CD14-positive monocyte (primary cell): ENCODE measurements at regions not wholly inside any gene's neighbourhood (a gene's known extent, or its start where the extent isn't known, plus 50 kb on each side); places are given as distances from the start of the nearest gene placed in this dataset.

ENCODE experiments used
- DNase-seq, 3 donors: peaks; one replicate each; pipeline ENCODE4 v3.0.0-alpha.2; 2011 to 2022
- H2AFZ ChIP-seq: 2 replicates; pipeline ENCODE4 v1.6.0; 2012; ENCODE audit warnings: mild to moderate bottlenecking, low read depth, low read length, inconsistent platforms; ENCODE audit not compliant: insufficient read depth, poor library complexity, severe bottlenecking
- H3K27ac ChIP-seq, 2 donors: 1 replicate in 1 of 2; 2 replicates in 1 of 2; pipeline ENCODE4 v1.5.1; 2012 to 2013; ENCODE audit warnings: low read length in 2 of 2, control low read depth in 1 of 2, inconsistent platforms in 1 of 2, low read depth in 1 of 2, mild to moderate bottlenecking in 1 of 2
- H3K27me3 ChIP-seq, 2 donors: one replicate each; pipeline versions ENCODE4 v1.6.0 to v1.6.1; 2011 to 2013; ENCODE audit warnings: low read length in 2 of 2; ENCODE audit not compliant: control insufficient read depth in 2 of 2, insufficient read depth in 2 of 2
- H3K36me3 ChIP-seq, 2 donors: replicated peaks in 1 of 2; 1 replicate in 1 of 2; 2 replicates in 1 of 2; pipeline versions ENCODE4 v1.5.1 to v1.6.1; 2012 to 2013; ENCODE audit warnings: low read length in 2 of 2, control low read depth in 1 of 2, inconsistent platforms in 1 of 2, mild to moderate bottlenecking in 1 of 2; ENCODE audit not compliant: insufficient read depth in 2 of 2, control insufficient read depth in 1 of 2
- H3K4me1 ChIP-seq, 2 donors: 1 replicate in 1 of 2; 2 replicates in 1 of 2; pipeline versions ENCODE4 v1.5.1 to v1.6.1; 2012 to 2013; ENCODE audit warnings: low read length in 2 of 2, control low read depth in 1 of 2, inconsistent platforms in 1 of 2, mild to moderate bottlenecking in 1 of 2, moderate library complexity in 1 of 2; ENCODE audit not compliant: insufficient read depth in 2 of 2, control insufficient read depth in 1 of 2
- H3K4me2 ChIP-seq: replicated peaks from 2 replicates; pipeline ENCODE3; 2012; ENCODE audit warnings: low read length, moderate library complexity, mild to moderate bottlenecking; ENCODE audit not compliant: poor library complexity, severe bottlenecking; ENCODE audit errors: extremely low read depth
- H3K4me3 ChIP-seq, 3 experiments: fragments of 200-600 bp in 1 of 3; sonication (generic) in 1 of 3; replicated peaks in 1 of 3; 1 replicate in 2 of 3; 2 replicates in 1 of 3; pipeline ENCODE4 v1.5.1; 2011 to 2013; ENCODE audit warnings: low read length in 3 of 3, mild to moderate bottlenecking in 3 of 3, control low read depth in 2 of 3, low read depth in 2 of 3, inconsistent platforms in 1 of 3, moderate library complexity in 1 of 3
- H3K79me2 ChIP-seq: 2 replicates; pipeline ENCODE4 v1.6.0; 2012; ENCODE audit warnings: mild to moderate bottlenecking, control low read depth, inconsistent platforms, low read length, moderate library complexity; ENCODE audit not compliant: insufficient read depth
- H3K9ac ChIP-seq: 2 replicates; pipeline ENCODE4 v1.6.0; 2017; ENCODE audit warnings: low read length, mild to moderate bottlenecking; ENCODE audit not compliant: insufficient read depth, poor library complexity, severe bottlenecking
- H3K9me3 ChIP-seq, 2 donors: replicated peaks in 1 of 2; 1 replicate in 1 of 2; 2 replicates in 1 of 2; pipeline versions ENCODE4 v1.5.1 to v1.6.1; 2012 to 2013; ENCODE audit warnings: low read length in 2 of 2, control low read depth in 1 of 2; ENCODE audit not compliant: control insufficient read depth in 1 of 2, insufficient read depth in 1 of 2
- H4K20me1 ChIP-seq: 2 replicates; pipeline ENCODE4 v1.6.0; 2012; ENCODE audit warnings: mild to moderate bottlenecking, low read length, control low read depth, moderate library complexity; ENCODE audit not compliant: insufficient read depth
- H3K27ac Mint-ChIP-seq, 7 donors: one replicate each; pipeline ENCODE4 v1.8.0; 2020; ENCODE audit warnings: mild to moderate bottlenecking in 7 of 7, mixed read lengths in 7 of 7, moderate library complexity in 6 of 7, inconsistent platforms in 2 of 7
- H3K27me3 Mint-ChIP-seq, 3 donors: one replicate each; pipeline ENCODE4 v1.8.0; 2021 to 2022; ENCODE audit warnings: low read depth in 3 of 3, mild to moderate bottlenecking in 3 of 3, mixed read lengths in 3 of 3, moderate library complexity in 3 of 3, inconsistent platforms in 1 of 3
- H3K36me3 Mint-ChIP-seq, 2 donors: one replicate each; pipeline ENCODE4 v1.8.0; 2020; ENCODE audit warnings: mixed read lengths in 2 of 2, inconsistent platforms in 1 of 2, mild to moderate bottlenecking in 1 of 2
- H3K4me1 Mint-ChIP-seq: one replicate; pipeline ENCODE4 v1.8.0; 2020; ENCODE audit warnings: mild to moderate bottlenecking, mixed read lengths
- H3K4me3 Mint-ChIP-seq, 2 donors: one replicate each; pipeline ENCODE4 v1.8.0; 2020; ENCODE audit warnings: mild to moderate bottlenecking in 2 of 2, mixed read lengths in 2 of 2, moderate library complexity in 1 of 2
- H3K9me3 Mint-ChIP-seq, 7 donors: one replicate each; pipeline ENCODE4 v1.8.0; 2020 to 2022; ENCODE audit warnings: mixed read lengths in 7 of 7, mild to moderate bottlenecking in 6 of 7, moderate library complexity in 6 of 7, inconsistent platforms in 2 of 7
- WGBS: methylation state at CpG from one replicate; pipeline ENCODE4 v1.1.5; 2013; ENCODE audit warnings: missing lambda C conversion rate; ENCODE audit not compliant: insufficient coverage; 5-methylcytosine and 5-hydroxymethylcytosine counted together
- intact Hi-C, 2 donors: fragments of 100-400 bp; cut with micrococcal nuclease; formaldehyde crosslinking; loops; one replicate each; pipeline versions ENCODE4 v1.15.0 to v1.15.1; 2023
- TF ChIP-seq, protein P1 (sequence below): fragments of 200-600 bp; IDR thresholded peaks from one replicate; pipeline ENCODE4 v1.8.0; 2022; ENCODE audit warnings: antibody characterized with exemption, mild to moderate bottlenecking

- H3K4me2 ChIP-seq: no peak overlapping the region
- Mint-ChIP-seq H3K4me1 (peaks cover 21% of the 10 kb centered on the region), H3K27ac (peak overlapping the region in 3 of 7 donors; percentile 18 to 63 (median 42)), H3K9me3 (peaks cover 0 to 4% (median 0%) of the 10 kb centered on the region in 7 donors), H3K4me3 (no peak overlapping the region), H3K27me3 (peaks cover 2 to 16% (median 11%) of the 10 kb centered on the region in 3 donors), H3K36me3 (peaks cover 0 to 3% of the 10 kb centered on the region in 2 donors)
- no peak overlapping the region for H2AFZ ChIP-seq
- H3K27ac ChIP-seq: no peak overlapping the region
- H3K9me3 ChIP-seq: peaks cover 0 to 2% of the 10 kb centered on the region in 2 donors
- H3K79me2 ChIP-seq: no peaks in the 10 kb centered on the region
- intact Hi-C loops: no loop called here
- H4K20me1 ChIP-seq: no peaks in the 10 kb centered on the region
- peaks cover 6% of the 10 kb centered on the region in 2 donors for H3K4me1 ChIP-seq
- no peaks in the 10 kb centered on the region for H3K36me3 ChIP-seq
- H3K27me3 ChIP-seq: no peaks in the 10 kb centered on the region
- 100% methylated on average over 4 of the region's 6 CpGs for WGBS
- no peak for DNase-seq
- TF ChIP-seq, protein P1, sequence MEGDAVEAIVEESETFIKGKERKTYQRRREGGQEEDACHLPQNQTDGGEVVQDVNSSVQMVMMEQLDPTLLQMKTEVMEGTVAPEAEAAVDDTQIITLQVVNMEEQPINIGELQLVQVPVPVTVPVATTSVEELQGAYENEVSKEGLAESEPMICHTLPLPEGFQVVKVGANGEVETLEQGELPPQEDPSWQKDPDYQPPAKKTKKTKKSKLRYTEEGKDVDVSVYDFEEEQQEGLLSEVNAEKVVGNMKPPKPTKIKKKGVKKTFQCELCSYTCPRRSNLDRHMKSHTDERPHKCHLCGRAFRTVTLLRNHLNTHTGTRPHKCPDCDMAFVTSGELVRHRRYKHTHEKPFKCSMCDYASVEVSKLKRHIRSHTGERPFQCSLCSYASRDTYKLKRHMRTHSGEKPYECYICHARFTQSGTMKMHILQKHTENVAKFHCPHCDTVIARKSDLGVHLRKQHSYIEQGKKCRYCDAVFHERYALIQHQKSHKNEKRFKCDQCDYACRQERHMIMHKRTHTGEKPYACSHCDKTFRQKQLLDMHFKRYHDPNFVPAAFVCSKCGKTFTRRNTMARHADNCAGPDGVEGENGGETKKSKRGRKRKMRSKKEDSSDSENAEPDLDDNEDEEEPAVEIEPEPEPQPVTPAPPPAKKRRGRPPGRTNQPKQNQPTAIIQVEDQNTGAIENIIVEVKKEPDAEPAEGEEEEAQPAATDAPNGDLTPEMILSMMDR: no peak
- no peak overlapping the region for H3K4me3 ChIP-seq
- H3K9ac ChIP-seq: no peak overlapping the region
Observed at GRCh38 chr12:116453631-116454030, 105.5 kb upstream of the MAP1LC3B2 start.

DNA sequence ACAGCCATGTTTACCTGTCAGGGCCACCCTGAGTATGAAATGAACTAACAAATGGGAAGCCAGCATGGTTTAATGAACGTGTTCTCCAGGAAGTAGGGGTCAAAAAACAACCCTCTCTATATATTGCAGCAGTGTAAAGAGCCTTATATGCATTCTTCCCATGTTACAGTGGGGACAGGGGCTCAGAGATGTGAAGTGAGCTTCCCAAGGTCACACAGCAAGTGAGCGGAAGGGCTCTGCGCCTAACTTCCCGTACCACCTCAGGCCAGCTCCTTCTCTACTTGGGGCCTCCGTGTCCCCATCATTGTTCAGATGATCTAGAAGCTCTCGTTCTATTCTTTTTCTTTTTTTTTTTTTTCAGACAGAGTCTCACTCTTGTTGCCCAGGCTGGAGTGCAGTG is 105.1 kb upstream of the MAP1LC3B2 start:
- Mint-ChIP-seq H3K36me3 (peaks cover 0 to 3% of the 10 kb centered on the region in 2 donors), H3K9me3 (peaks cover 0 to 2% (median 0%) of the 10 kb centered on the region in 7 donors), H3K4me3 (no peak overlapping the region), H3K27ac (peak overlapping the region in 2 of 7 donors; percentile 40 to 63), H3K27me3 (peaks cover 2 to 16% (median 11%) of the 10 kb centered on the region in 3 donors), H3K4me1 (peaks cover 21% of the 10 kb centered on the region)
- DNase-seq: no peak
- Histone ChIP-seq H3K4me3 (no peak overlapping the region), H2AFZ (no peak overlapping the region), H3K9me3 (peaks cover 0 to under 1% of the 10 kb centered on the region in 2 donors), H3K36me3 (no peaks in the 10 kb centered on the region), H3K4me2 (no peak overlapping the region), H4K20me1 (no peaks in the 10 kb centered on the region), H3K4me1 (peaks cover 6% of the 10 kb centered on the region in 2 donors), H3K9ac (no peak overlapping the region), H3K27me3 (no peaks in the 10 kb centered on the region), H3K79me2 (no peaks in the 10 kb centered on the region), H3K27ac (no peak overlapping the region)
- 73% methylated on average over 3 of the region's 6 CpGs for WGBS
- intact Hi-C loops: no loop called here
- TF ChIP-seq, protein P1: no peak
